Astrocyte (in vitro differentiated cells and primary cell): ENCODE measurements at regions not wholly inside any gene's neighbourhood (a gene's known extent, or its start where the extent isn't known, plus 50 kb on each side); places are given as distances from the start of the nearest gene placed in this dataset.

Experiments used
- DNase-seq: peaks from one replicate; pipeline ENCODE4 v3.0.0-alpha.2; 2010; ENCODE audit warnings: low read depth
- FAIRE-seq: peaks from 2 replicates; lab custom pipeline; 2011; peaks lifted over from hg19 to GRCh38; lab: Jason Lieb, UNC
- H2AFZ ChIP-seq: 2 replicates; pipeline ENCODE4 v1.6.0; 2012; ENCODE audit warnings: low read depth, low read length, inconsistent platforms
- H3K27ac ChIP-seq: 2 replicates; pipeline ENCODE4 v1.5.1; 2011; ENCODE audit warnings: low read depth, low read length, inconsistent platforms
- H3K27me3 ChIP-seq: 2 replicates; pipeline ENCODE4 v1.6.0; 2011; ENCODE audit warnings: low read length, inconsistent platforms; ENCODE audit not compliant: insufficient read depth
- H3K36me3 ChIP-seq: 2 replicates; pipeline ENCODE4 v1.5.1; 2011; ENCODE audit warnings: low read length, inconsistent platforms; ENCODE audit not compliant: insufficient read depth
- H3K4me1 ChIP-seq: 2 replicates; pipeline ENCODE4 v1.5.1; 2011; ENCODE audit warnings: low read length, inconsistent platforms; ENCODE audit not compliant: insufficient read depth
- H3K4me2 ChIP-seq: 2 replicates; pipeline ENCODE4 v1.6.0; 2012; ENCODE audit warnings: low read length, inconsistent platforms
- H3K4me3 ChIP-seq: 2 replicates; pipeline ENCODE4 v1.5.1; 2011; ENCODE audit warnings: low read depth, mild to moderate bottlenecking, low read length, inconsistent platforms; ENCODE audit not compliant: insufficient read depth
- H3K79me2 ChIP-seq: 2 replicates; pipeline ENCODE4 v1.6.0; 2012; ENCODE audit warnings: mild to moderate bottlenecking, low read length, inconsistent platforms; ENCODE audit not compliant: insufficient read depth
- H3K9ac ChIP-seq: 2 replicates; pipeline ENCODE4 v1.6.0; 2012; ENCODE audit warnings: mild to moderate bottlenecking, low read length, inconsistent platforms
- H3K9me3 ChIP-seq: 2 replicates; pipeline ENCODE4 v1.5.1; 2012; ENCODE audit warnings: low read depth, mild to moderate bottlenecking, low read length, inconsistent platforms; ENCODE audit not compliant: insufficient read depth
- H4K20me1 ChIP-seq: 2 replicates; pipeline ENCODE4 v1.6.0; 2012; ENCODE audit warnings: low read length, inconsistent platforms; ENCODE audit not compliant: insufficient read depth
- H3K27ac Mint-ChIP-seq: one replicate; pipeline ENCODE4 v1.8.0; 2021; ENCODE audit warnings: mild to moderate bottlenecking, mixed read lengths; ENCODE audit not compliant: unreplicated experiment
- H3K27me3 Mint-ChIP-seq: one replicate; pipeline ENCODE4 v1.8.0; 2021; ENCODE audit warnings: low read depth, mixed read lengths; ENCODE audit not compliant: unreplicated experiment
- H3K36me3 Mint-ChIP-seq: one replicate; pipeline ENCODE4 v1.8.0; 2021; ENCODE audit warnings: low read depth, mixed read lengths; ENCODE audit not compliant: unreplicated experiment
- H3K4me1 Mint-ChIP-seq: one replicate; pipeline ENCODE4 v1.8.0; 2021; ENCODE audit warnings: low read depth, mixed read lengths; ENCODE audit not compliant: unreplicated experiment
- H3K4me3 Mint-ChIP-seq: one replicate; pipeline ENCODE4 v1.8.0; 2021; ENCODE audit warnings: mild to moderate bottlenecking, moderate library complexity, mixed read lengths; ENCODE audit not compliant: unreplicated experiment
- H3K9me3 Mint-ChIP-seq: one replicate; pipeline ENCODE4 v1.8.0; 2021; ENCODE audit warnings: mild to moderate bottlenecking, mixed read lengths; ENCODE audit not compliant: unreplicated experiment
- EZH2 ChIP-seq: IDR thresholded peaks from 2 replicates; pipeline ENCODE4 v1.6.1; 2012; ENCODE audit warnings: mild to moderate bottlenecking, low read length, inconsistent platforms; ENCODE audit not compliant: insufficient read depth
- TF ChIP-seq, protein P1 (sequence below): IDR thresholded peaks from 2 replicates; pipeline ENCODE4 v1.5.1; 2011; ENCODE audit warnings: low read depth, mild to moderate bottlenecking, inconsistent platforms, low read length, moderate library complexity; ENCODE audit not compliant: insufficient read depth

DNA sequence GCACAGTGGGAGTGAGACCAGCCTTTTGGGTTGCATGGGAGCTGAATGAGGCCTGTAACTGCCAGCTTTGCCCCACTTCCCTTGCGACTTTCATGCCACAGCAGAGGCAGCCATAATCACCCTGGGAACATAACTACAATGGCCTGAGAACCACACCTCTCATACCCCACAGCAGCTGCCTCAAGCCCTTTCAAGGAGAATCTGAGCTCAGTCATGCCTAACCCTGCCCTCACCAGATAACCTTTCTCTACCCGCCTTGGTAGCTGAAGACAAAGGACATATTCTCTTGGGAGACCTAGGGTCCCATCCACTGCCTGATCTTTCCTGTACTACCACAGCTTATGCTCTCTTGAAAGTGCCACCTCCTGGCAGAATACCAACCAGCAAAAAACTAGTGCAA is 599.9 kb upstream of the IGFBP7 start:
- Mint-ChIP-seq H3K4me3 (no peak overlapping the region), H3K27me3 (no peaks in the 10 kb centered on the region)
- no peak for FAIRE-seq

DNA sequence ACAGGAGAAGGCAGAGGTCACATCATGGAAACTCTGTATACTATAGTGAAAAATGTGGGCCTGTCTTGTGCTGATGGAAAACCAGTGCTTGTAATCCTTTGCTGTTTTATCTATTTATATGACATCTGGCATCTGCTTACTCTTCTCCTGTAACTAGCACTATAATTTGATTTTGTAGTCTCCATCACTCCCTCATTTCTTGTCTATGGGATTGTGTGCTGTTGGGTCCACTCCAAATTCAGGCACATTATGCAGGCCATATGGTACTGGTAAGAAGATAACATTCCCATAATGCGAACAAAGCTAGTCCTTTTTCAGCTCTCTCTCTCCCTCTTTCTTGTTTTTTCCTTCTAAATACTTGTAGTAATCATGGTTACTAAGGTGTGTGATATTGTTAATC is 581.2 kb upstream of the IGFBP7 start:
- Mint-ChIP-seq H3K9me3 (peaks cover 5% of the 10 kb centered on the region), H3K4me1 (no peaks in the 10 kb centered on the region), H3K27ac (no peak overlapping the region), H3K4me3 (no peak overlapping the region), H3K36me3 (no peaks in the 10 kb centered on the region), H3K27me3 (no peaks in the 10 kb centered on the region)
- no peak for TF ChIP-seq EZH2
- TF ChIP-seq, protein P1, sequence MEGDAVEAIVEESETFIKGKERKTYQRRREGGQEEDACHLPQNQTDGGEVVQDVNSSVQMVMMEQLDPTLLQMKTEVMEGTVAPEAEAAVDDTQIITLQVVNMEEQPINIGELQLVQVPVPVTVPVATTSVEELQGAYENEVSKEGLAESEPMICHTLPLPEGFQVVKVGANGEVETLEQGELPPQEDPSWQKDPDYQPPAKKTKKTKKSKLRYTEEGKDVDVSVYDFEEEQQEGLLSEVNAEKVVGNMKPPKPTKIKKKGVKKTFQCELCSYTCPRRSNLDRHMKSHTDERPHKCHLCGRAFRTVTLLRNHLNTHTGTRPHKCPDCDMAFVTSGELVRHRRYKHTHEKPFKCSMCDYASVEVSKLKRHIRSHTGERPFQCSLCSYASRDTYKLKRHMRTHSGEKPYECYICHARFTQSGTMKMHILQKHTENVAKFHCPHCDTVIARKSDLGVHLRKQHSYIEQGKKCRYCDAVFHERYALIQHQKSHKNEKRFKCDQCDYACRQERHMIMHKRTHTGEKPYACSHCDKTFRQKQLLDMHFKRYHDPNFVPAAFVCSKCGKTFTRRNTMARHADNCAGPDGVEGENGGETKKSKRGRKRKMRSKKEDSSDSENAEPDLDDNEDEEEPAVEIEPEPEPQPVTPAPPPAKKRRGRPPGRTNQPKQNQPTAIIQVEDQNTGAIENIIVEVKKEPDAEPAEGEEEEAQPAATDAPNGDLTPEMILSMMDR, result no peak
- Histone ChIP-seq H3K4me3 (no peak overlapping the region), H2AFZ (no peak overlapping the region), H3K9ac (no peak overlapping the region), H3K27ac (no peak overlapping the region), H3K9me3 (no peaks in the 10 kb centered on the region), H3K4me1 (no peaks in the 10 kb centered on the region), H3K27me3 (no peaks in the 10 kb centered on the region), H3K36me3 (no peaks in the 10 kb centered on the region), H3K79me2 (no peaks in the 10 kb centered on the region), H4K20me1 (no peaks in the 10 kb centered on the region), H3K4me2 (no peak overlapping the region)
- DNase-seq (no peak), FAIRE-seq (no peak)

More for the DNA sequence above, 599.9 kb upstream of the IGFBP7 start:
- Histone ChIP-seq H3K27me3 (no peaks in the 10 kb centered on the region), H3K4me2 (no peak overlapping the region), H3K4me3 (no peak overlapping the region), H3K9me3 (peaks cover 5% of the 10 kb centered on the region), H4K20me1 (no peaks in the 10 kb centered on the region), H3K79me2 (no peaks in the 10 kb centered on the region), H3K27ac (no peak overlapping the region), H2AFZ (no peak overlapping the region), H3K9ac (no peak overlapping the region), H3K4me1 (no peaks in the 10 kb centered on the region), H3K36me3 (no peaks in the 10 kb centered on the region)
- Mint-ChIP-seq H3K4me1 (no peaks in the 10 kb centered on the region), H3K27ac (no peak overlapping the region), H3K9me3 (peaks cover 2% of the 10 kb centered on the region), H3K36me3 (no peaks in the 10 kb centered on the region)
- no peak for DNase-seq
- TF ChIP-seq EZH2, result no peak
- TF ChIP-seq, protein P1, result no peak

- Histone ChIP-seq H3K79me2 (no peaks in the 10 kb centered on the region), H3K4me2 (no peak overlapping the region), H3K4me1 (no peaks in the 10 kb centered on the region), H3K36me3 (no peaks in the 10 kb centered on the region), H4K20me1 (no peaks in the 10 kb centered on the region), H3K27ac (no peak overlapping the region), H3K27me3 (no peaks in the 10 kb centered on the region), H2AFZ (no peak overlapping the region), H3K9ac (no peak overlapping the region), H3K4me3 (no peak overlapping the region), H3K9me3 (no peaks in the 10 kb centered on the region)
- Mint-ChIP-seq H3K36me3 (no peaks in the 10 kb centered on the region), H3K9me3 (peaks cover 5% of the 10 kb centered on the region), H3K27me3 (no peaks in the 10 kb centered on the region), H3K27ac (no peak overlapping the region), H3K4me1 (no peaks in the 10 kb centered on the region), H3K4me3 (no peak overlapping the region)
- DNase-seq (no peak), FAIRE-seq (no peak)
- TF ChIP-seq, protein P1, result no peak
- TF ChIP-seq EZH2, result no peak
These were observed 579.6 kb upstream of the IGFBP7 start for GRCh38 chr4:57689693-57690205.
